ENCODE measurements at regions not wholly inside any gene's neighbourhood (a gene's known extent, or its start where the extent isn't known, plus 50 kb on each side); places are given as distances from the start of the nearest gene placed in this dataset.

DNA sequence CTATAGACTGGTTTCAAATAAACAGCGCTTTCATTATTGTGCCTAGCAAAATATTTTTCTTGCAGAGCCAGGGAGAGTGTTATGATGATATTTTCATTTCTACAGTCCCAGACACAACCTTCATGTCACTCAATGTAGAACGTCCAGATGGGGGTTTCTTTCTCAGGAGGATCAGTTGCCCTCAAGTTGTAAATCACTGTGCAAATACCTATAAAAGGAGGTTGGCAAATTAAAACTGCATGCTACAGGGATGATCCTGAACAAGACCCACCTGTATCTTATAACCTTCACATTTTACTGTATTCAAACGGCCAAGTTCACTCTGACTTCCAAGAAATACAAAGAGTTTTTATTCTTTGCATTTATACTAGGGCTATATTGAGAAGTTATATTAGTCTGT lies 486.0 kb downstream of the EDEM1 start:
- TF ChIP-seq EZH2 (optimal IDR thresholded peaks at IDR 0.05; ENCODE audit: low read depth, low read length) (no peak), EZH2phosphoT487 (IDR thresholded peaks at IDR 0.05; ENCODE audit: low read length) (no peak)
- TF ChIP-seq, protein P1, sequence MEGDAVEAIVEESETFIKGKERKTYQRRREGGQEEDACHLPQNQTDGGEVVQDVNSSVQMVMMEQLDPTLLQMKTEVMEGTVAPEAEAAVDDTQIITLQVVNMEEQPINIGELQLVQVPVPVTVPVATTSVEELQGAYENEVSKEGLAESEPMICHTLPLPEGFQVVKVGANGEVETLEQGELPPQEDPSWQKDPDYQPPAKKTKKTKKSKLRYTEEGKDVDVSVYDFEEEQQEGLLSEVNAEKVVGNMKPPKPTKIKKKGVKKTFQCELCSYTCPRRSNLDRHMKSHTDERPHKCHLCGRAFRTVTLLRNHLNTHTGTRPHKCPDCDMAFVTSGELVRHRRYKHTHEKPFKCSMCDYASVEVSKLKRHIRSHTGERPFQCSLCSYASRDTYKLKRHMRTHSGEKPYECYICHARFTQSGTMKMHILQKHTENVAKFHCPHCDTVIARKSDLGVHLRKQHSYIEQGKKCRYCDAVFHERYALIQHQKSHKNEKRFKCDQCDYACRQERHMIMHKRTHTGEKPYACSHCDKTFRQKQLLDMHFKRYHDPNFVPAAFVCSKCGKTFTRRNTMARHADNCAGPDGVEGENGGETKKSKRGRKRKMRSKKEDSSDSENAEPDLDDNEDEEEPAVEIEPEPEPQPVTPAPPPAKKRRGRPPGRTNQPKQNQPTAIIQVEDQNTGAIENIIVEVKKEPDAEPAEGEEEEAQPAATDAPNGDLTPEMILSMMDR (IDR thresholded peaks at IDR 0.05; ENCODE audit: low read length): no peak
